ENCODE measurements at regions not wholly inside any gene's neighbourhood (a gene's known extent, or its start where the extent isn't known, plus 50 kb on each side); places are given as distances from the start of the nearest gene placed in this dataset.

- no peak for TF ChIP-seq EZH2phosphoT487 (conservative IDR thresholded peaks at IDR 0.05; ENCODE audit: low read length)
- TF ChIP-seq CTCF (IDR thresholded peaks at IDR 0.05; ENCODE audit: insufficient read depth, low read length, poor library complexity, severe bottlenecking) = no peak
Observed at GRCh38 chr3:148149556-148149955, 548.1 kb upstream of the AGTR1 start.
